Limb (tissue), 2 donors: ENCODE measurements at regions not wholly inside any gene's neighbourhood (a gene's known extent, or its start where the extent isn't known, plus 50 kb on each side); places are given as distances from the start of the nearest gene placed in this dataset.
"Not testable (repeated sequence)": the region's sequence is repeated elsewhere in the genome, so short reads cannot be mapped to it uniquely, and the experiment has no call there.

Source experiments
- DNase-seq, 2 donors: peaks; one replicate each; pipeline ENCODE4 v3.0.0-alpha.2; 2016; ENCODE audit errors: extremely low spot score in 2 of 2

GRCh38 chr14:86430853-86431252 lies 900.9 kb downstream of the FLRT2 start:
- DNase-seq, result no peak

- no peak for DNase-seq
These were observed 893.3 kb downstream of the FLRT2 start for GRCh38 chr14:86423214-86423613.

- no peak for DNase-seq
These were observed 890.2 kb downstream of the FLRT2 start for GRCh38 chr14:86420131-86420530.

GRCh38 chr14:86414146-86414545 lies 884.2 kb downstream of the FLRT2 start:
- DNase-seq, result no peak

- no peak for DNase-seq
These were observed 875.2 kb downstream of the FLRT2 start for GRCh38 chr14:86404989-86405649.

- no peak for DNase-seq
These were observed 874.5 kb downstream of the FLRT2 start for GRCh38 chr14:86404425-86404824.

GRCh38 chr14:86402545-86402944 lies 872.6 kb downstream of the FLRT2 start:
- no peak for DNase-seq

- no peak for DNase-seq
These were observed 861.1 kb downstream of the FLRT2 start for GRCh38 chr14:86391085-86391484.

GRCh38 chr14:86388216-86388615 lies 858.3 kb downstream of the FLRT2 start:
- no peak for DNase-seq

- no peak for DNase-seq
These were observed 843.9 kb downstream of the FLRT2 start for GRCh38 chr14:86373886-86374285.

- no peak for DNase-seq
These were observed 842.5 kb downstream of the FLRT2 start for GRCh38 chr14:86372402-86372801.

- DNase-seq, result no peak
These were observed 834.7 kb downstream of the FLRT2 start for GRCh38 chr14:86364634-86365033.

GRCh38 chr14:86363576-86363975 lies 833.6 kb downstream of the FLRT2 start:
- DNase-seq, result no peak

- DNase-seq, result no peak
These were observed 833.1 kb downstream of the FLRT2 start for GRCh38 chr14:86363047-86363446.

GRCh38 chr14:86357876-86358275 lies 827.9 kb downstream of the FLRT2 start:
- DNase-seq, result no peak

GRCh38 chr14:86357119-86357518 lies 827.2 kb downstream of the FLRT2 start:
- no peak for DNase-seq

- DNase-seq, result no peak
These were observed 817.0 kb downstream of the FLRT2 start for GRCh38 chr14:86346818-86347384.

GRCh38 chr14:86334355-86334754 lies 804.4 kb downstream of the FLRT2 start:
- DNase-seq, result no peak

- DNase-seq, result no peak
These were observed 803.5 kb downstream of the FLRT2 start for GRCh38 chr14:86333493-86333892.

GRCh38 chr14:86331341-86331740 lies 801.4 kb downstream of the FLRT2 start:
- no peak for DNase-seq

- DNase-seq, result no peak
These were observed 791.2 kb downstream of the FLRT2 start for GRCh38 chr14:86321151-86321550.

- not testable (repeated sequence) for DNase-seq
These were observed 782.3 kb downstream of the FLRT2 start for GRCh38 chr14:86312154-86312665.

GRCh38 chr14:86311151-86311550 lies 781.2 kb downstream of the FLRT2 start:
- DNase-seq, result no peak
